NCI-H510A treated with DMSO at 0.1 percent for 48 hours (cell line): ENCODE measurements at regions not wholly inside any gene's neighbourhood (a gene's known extent, or its start where the extent isn't known, plus 50 kb on each side); places are given as distances from the start of the nearest gene placed in this dataset.

Experiments
- DNase-seq: peaks from one replicate; lab custom pipeline; 2025; lab: John Stamatoyannopoulos, UW

GRCh38 chr10:44476409-44477045, 91.6 kb upstream of the CXCL12 start:
- no peak for DNase-seq

DNA sequence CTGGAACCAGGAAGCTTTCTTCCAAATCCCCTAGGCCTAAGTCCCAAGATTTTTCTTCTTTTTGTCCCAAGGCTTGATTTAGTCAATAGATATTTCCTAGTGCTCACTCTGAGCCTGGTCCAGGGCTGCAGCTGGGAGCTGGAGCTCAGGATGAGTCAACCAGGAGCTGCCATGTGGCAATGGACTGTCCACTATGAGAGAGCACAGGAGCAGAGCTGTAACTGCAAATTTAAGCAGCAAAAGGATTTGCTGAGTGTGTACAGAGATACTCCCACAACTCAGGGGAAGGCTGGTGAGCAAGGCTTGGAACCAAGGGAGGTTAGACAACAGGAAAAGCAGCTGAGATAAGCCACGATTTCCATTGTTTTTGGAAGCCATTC, 92.1 kb upstream of the CXCL12 start:
- DNase-seq: no peak

GRCh38 chr10:44478040-44478439, 93.1 kb upstream of the CXCL12 start:
- DNase-seq: no peak

DNA sequence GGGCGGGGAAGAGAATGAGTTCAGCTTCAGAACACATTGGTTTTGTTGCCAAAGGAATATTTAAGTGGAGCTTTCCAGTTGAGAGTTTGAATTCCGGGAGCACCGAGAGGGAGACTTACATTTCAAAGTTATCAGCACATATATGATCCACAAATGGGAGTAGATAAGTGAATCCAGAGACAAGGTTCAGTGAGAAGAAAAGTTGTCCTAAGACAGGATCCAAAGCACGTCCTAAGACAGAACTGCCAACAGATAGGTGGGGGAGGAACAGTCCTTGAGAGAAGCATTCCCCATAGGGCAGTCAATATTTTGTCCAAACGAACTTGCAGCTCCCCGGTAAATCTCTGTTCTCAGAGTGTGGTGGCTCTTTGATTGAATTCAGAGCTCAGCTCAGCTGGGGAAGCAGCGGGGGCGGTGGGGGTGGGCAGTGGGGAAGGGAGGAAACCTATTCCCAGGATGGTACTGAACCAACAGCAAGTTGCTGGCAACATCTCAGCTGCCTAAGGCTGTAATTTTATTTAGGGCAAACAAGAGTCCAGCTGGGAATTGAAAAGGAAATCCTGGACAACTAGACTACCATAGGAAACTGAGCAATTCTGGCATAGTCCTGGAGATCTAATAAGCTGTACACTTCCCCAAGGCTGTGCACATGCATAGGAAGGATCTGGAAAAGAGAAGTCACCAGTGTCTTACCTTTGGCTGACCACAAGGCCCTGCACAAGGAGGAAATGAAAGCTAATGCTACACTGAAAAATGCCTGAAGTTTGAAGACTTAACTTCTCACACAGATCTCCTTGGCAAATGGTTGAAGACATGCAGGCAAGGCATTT, 94.2 kb upstream of the CXCL12 start:
- no peak for DNase-seq

- DNase-seq: no peak
These were observed 107.8 kb upstream of the CXCL12 start for GRCh38 chr10:44492678-44493077.

GRCh38 chr10:44498222-44498621, 113.3 kb upstream of the CXCL12 start:
- DNase-seq: no peak

DNA sequence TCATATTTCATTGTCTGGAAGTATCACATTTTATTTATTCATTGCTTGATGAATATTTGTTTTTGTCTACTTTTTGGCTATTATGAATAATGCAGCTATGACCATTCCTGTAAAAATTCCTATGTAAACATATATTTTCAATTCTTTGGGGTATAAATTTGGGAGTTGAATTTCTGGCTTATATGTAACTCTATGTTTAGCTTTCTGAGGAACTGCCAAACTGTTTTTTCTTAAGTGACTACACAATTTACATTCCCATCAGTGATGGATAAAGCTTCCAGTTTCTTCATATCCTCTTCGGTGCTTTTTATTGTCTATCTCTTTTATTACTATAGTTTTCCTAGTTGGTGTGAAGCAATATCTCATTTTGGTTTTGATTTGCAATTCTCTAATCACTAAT, 115.6 kb upstream of the CXCL12 start:
- no peak for DNase-seq

DNA sequence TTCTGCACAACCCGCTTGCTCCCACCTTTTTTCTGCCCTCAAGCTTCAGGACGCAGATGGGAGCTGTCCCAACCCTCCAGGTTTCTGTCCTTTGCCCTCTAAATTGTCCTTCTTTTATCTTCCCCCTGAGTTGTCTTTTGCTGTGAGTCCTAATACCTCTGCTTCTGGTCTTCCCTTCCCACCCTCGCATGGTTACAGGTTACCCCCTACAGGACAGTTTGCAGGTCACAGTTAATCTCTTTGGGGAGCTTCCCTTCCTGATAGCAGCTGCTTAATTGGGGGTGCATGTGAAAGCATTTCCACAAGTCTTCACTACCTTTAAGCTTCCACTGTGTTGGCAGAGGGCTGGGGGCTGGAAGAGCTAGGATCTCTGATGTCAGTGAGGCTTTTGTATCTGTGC, 121.5 kb upstream of the CXCL12 start:
- no peak for DNase-seq

DNA sequence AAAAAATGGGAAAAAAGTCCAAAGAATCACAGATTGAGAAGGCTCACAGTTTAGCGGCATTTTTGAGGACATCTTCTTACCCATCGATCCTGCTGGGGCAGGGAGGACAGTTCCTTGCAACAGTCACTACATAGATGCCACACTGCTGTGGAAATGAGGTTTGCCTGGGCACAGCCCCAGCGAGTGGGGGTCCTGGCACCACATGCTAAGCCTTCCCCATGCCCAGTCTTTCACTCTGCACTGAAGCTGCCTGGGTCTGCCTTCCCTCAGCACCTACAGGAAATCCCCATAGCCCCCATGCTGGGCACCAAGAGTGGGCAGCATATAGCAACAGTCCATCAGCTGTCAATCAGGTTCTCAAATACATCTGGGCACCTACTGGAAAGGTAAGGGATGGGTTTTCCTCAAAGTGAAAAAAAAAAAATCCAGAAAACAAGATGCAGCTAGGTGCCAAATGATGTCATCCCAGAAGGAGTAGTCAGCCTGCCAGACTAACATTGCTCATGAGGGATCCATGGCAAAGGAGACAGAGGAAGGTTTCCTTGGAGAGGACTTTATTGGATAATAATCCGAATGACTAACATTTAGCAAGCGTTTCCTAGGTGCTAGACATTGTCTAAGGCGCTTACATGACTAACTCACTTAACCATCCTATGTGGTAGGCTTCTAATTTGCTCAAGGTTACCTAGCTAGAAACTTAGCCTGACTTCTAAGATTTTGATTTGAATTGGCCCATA, 125.7 kb upstream of the CXCL12 start:
- DNase-seq: no peak

- DNase-seq: no peak
These were observed 126.3 kb upstream of the CXCL12 start for GRCh38 chr10:44511166-44511565.

DNA sequence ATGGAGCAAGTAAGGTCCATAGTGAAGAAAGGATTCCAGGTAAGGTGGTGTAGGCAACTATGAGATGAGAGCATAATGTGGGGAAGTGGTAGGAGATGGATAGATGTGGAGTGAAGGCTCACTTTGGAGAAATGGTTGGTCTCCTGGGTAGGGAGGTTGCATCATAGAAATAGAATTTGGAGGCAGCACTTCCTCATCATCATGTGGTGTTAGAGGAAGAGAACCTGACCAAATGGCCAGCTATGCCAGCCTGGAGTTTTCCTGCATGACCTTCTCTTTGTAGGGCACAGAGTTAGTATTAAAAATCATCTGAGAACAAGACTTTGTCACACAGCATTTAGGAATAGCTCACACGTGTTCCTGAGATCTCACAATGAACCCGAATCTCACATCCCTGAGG, 126.7 kb upstream of the CXCL12 start:
- no peak for DNase-seq

- DNase-seq: no peak
These were observed 127.6 kb upstream of the CXCL12 start for GRCh38 chr10:44512431-44513022.

- DNase-seq: no peak
These were observed 128.7 kb upstream of the CXCL12 start for GRCh38 chr10:44513591-44513990.

GRCh38 chr10:44516891-44517290, 132.0 kb upstream of the CXCL12 start:
- DNase-seq: no peak

DNA sequence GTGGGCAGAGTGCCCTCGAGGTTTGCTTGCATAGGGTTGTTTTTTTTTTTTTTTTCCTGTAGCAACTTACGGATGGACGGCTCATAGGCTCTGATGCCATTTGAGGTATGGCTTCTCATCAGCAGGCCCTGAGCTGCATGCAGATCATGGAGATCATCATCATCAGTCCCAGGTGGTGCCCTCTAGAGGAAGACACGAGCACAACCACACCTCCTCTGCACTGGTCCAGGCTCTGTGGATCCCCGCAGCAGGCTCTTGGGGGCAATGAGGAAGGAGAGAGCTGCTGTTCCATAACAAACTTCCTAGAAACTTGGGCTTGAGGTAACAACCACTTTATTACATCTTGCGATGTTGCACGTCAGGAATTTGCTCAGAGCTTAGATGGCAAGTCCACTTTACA, 132.7 kb upstream of the CXCL12 start:
- DNase-seq: no peak

- DNase-seq: no peak
These were observed 134.5 kb upstream of the CXCL12 start for GRCh38 chr10:44519361-44519760.

- DNase-seq: no peak
These were observed 135.8 kb upstream of the CXCL12 start for GRCh38 chr10:44520651-44521050.

DNA sequence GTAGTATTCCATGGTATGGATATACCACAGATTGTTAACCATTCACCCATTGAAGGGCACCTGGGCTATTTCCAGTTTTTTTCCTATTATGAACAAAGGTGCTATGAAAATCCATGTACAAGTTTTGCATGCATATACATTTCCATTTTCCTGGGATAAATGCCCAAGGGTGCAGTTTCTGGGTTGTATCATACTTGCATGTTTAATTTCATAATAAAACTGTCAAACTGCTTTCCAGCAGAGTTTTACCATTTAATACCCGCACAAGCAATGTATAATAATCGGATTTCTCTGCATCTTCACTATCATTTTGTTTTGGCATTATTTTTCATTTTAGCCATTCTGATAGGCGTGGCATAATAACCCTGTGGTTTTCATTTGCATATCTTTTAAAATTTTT, 154.3 kb upstream of the CXCL12 start:
- no peak for DNase-seq

DNA sequence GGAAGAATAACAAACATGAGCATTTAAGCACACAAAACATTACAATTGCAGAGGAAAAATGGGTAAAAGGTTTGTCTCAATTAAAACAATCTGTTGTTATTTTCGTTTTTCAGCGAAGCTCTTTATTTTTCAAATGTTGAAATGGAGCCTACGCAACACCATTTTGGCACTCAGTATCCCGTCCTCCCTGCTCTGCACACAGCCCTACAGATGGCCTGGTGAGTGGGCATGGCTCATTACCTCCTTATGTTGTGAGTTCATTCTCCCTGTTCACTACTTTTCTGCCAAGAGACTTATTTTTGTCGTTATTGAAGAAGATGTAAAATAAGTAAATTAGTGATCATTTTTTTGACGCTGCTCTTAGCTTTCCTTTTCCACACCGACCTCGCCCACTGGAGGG, 167.8 kb upstream of the CXCL12 start:
- DNase-seq: no peak

- DNase-seq: no peak
These were observed 172.8 kb upstream of the CXCL12 start for GRCh38 chr10:44557596-44558191.

DNA sequence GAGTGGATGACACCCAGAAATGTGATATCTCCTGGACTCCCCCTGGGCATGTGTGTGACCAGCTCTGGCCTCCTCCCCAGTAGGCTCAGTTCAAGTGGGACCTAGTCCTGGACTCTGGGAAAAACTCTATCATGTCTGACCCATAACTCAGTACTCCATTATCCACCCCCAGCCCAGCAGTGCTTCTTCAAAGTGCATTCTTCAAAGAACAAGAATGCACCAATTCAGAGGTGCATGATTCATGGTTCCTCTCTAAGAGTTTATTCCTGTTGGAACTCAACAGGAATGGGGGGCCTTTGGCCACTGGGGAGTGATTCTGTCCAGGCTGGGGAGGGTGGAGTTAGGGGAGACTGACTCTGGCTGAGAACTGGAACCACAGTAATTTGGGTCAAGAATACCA, 173.6 kb upstream of the CXCL12 start:
- DNase-seq: no peak

DNA sequence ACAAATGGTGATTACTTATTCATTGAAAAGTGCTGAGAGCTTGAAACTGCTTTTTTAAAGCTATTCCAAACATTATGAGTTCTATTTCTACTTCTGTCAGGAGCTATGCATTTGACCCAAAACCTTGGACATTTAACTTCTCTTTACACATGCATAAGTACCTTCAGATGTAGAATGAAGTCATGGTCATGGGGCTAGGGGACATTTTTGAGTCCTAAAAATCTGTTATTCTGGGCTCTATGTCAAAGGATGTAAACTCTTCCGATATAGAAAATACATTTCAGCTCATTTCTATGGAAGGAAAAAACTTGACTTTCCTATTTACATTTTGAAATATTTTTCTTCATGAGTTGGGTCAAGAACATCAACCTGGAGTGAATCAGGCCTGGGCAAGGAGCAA, 179.5 kb upstream of the CXCL12 start:
- DNase-seq: no peak
